ENCODE measurements at regions not wholly inside any gene's neighbourhood (a gene's known extent, or its start where the extent isn't known, plus 50 kb on each side); places are given as distances from the start of the nearest gene placed in this dataset.
A peak's percentile ranks its signal among the peaks of the same experiment; 100 is the strongest.

DNA sequence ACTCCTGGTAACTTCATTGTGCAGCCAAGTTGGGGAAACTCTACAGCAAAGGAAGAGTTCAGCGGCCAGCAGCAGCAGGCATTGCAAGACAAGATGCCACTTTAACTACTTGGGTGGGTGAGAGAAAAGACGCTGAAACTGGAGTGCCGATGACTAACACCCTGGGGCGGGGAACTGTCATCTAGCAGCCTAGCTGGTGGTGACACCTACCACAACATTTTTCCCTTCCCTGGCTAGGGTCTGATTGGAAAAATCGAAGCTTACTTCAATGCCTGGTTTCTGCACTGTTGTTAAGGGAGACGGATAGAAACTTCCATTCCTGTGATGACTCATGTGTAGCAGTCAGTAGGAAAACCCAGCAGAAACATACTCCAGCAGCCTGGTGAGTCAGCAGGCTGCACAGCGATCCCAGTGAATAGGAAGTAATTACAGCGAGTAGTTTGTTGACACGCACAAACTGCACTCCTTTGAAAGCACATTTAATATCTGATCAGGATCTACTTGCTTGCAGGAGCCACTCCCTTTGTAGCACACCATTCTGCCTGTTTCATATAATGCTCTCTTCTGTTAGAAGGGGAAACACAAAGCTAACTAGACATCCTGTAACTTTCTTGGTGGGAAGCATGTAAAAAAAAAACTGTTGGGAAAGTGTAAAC is 62.1 kb upstream of the MAPRE2 start:
- DNase-seq = peak; percentile 85

- DNase-seq = no peak
These were observed 59.7 kb upstream of the MAPRE2 start for GRCh38 chr18:34981487-34981886.

- DNase-seq = peak; percentile 10
These were observed 55.2 kb upstream of the MAPRE2 start for GRCh38 chr18:34985963-34986362.

- no peak for DNase-seq
These were observed 50.6 kb upstream of the MAPRE2 start for GRCh38 chr18:34990597-34990996.

DNA sequence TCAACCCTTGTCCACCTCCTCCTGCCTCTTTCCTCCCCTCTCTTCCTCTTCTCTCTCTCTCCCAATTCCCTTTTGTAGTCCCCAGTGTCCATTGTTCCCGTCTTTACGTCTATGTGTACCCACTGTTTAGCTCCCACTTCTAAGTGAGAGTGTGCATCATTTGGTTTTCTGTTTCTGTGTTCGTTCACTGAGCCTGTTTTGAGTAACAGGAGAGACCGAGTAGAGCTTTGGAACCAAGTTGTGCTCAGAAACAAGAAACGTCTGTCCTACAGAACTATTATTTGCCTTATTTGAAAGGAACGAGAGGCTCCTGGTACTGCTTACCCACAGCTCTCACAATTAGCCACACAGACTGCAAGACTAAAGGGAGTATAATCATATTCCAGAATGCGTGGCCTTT is 50.1 kb upstream of the MAPRE2 start:
- no peak for DNase-seq
